Natural killer cell (primary cell): ENCODE measurements at regions not wholly inside any gene's neighbourhood (a gene's known extent, or its start where the extent isn't known, plus 50 kb on each side); places are given as distances from the start of the nearest gene placed in this dataset.

Source experiments
- ATAC-seq, 3 donors: fragments of 150-1000 bp in 2 of 3; fragments of 200-7000 bp in 1 of 3; cut with Tn5 transposase; 1 replicate in 1 of 3; 2 replicates in 2 of 3; pipeline ENCODE4 v1.10.0; 2021; ENCODE audit warnings: mild to moderate bottlenecking in 2 of 3, moderate library complexity in 2 of 3
- DNase-seq, 2 donors: peaks; one replicate each; pipeline versions ENCODE4 v3.0.0 to v3.0.0-alpha.2; 2013 to 2021; ENCODE audit warnings: mixed read lengths in 1 of 2
- H3K27ac ChIP-seq: one replicate; pipeline ENCODE4 v1.5.1; 2013; ENCODE audit warnings: mild to moderate bottlenecking, low read length
- H3K27me3 ChIP-seq: one replicate; pipeline ENCODE4 v1.6.1; 2013; ENCODE audit warnings: low read length; ENCODE audit not compliant: control insufficient read depth, insufficient read depth
- H3K36me3 ChIP-seq: one replicate; pipeline ENCODE4 v1.6.1; 2013; ENCODE audit warnings: low read length; ENCODE audit not compliant: control insufficient read depth, insufficient read depth
- H3K4me1 ChIP-seq: one replicate; pipeline ENCODE4 v1.6.1; 2013; ENCODE audit warnings: low read length; ENCODE audit not compliant: control insufficient read depth, insufficient read depth
- H3K4me3 ChIP-seq: one replicate; pipeline ENCODE4 v1.5.1; 2013; ENCODE audit warnings: low read length
- H3K9me3 ChIP-seq: one replicate; pipeline ENCODE4 v1.6.1; 2013; ENCODE audit warnings: low read length; ENCODE audit not compliant: control insufficient read depth, insufficient read depth
- H3K27ac Mint-ChIP-seq, 2 donors: one replicate each; pipeline ENCODE4 v1.8.0; 2022; ENCODE audit warnings: mild to moderate bottlenecking in 2 of 2, mixed read lengths in 2 of 2, moderate library complexity in 1 of 2
- H3K27me3 Mint-ChIP-seq, 2 donors: one replicate each; pipeline ENCODE4 v1.8.0; 2022; ENCODE audit warnings: low read depth in 2 of 2, mixed read lengths in 2 of 2
- H3K36me3 Mint-ChIP-seq: one replicate; pipeline ENCODE4 v1.8.0; 2022; ENCODE audit warnings: mixed read lengths
- H3K4me1 Mint-ChIP-seq, 2 donors: one replicate each; pipeline ENCODE4 v1.8.0; 2022; ENCODE audit warnings: mixed read lengths in 2 of 2
- H3K4me3 Mint-ChIP-seq: one replicate; pipeline ENCODE4 v1.8.0; 2022; ENCODE audit warnings: mild to moderate bottlenecking, moderate library complexity, mixed read lengths
- H3K9me3 Mint-ChIP-seq, 2 donors: one replicate each; pipeline ENCODE4 v1.8.0; 2022; ENCODE audit warnings: mixed read lengths in 2 of 2
- WGBS: methylation state at CpG from one replicate; pipeline ENCODE4 v1.1.7; 2013; ENCODE audit warnings: missing lambda C conversion rate; ENCODE audit not compliant: insufficient coverage; 5-methylcytosine and 5-hydroxymethylcytosine counted together
- intact Hi-C: fragments of 100-400 bp; cut with micrococcal nuclease; formaldehyde crosslinking; loops from one replicate; pipeline ENCODE4 v1.14.2; 2022
- TF ChIP-seq, protein P1 (sequence below): fragments of 200-600 bp; IDR thresholded peaks from one replicate; pipeline ENCODE4 v1.8.0; 2022; ENCODE audit warnings: antibody characterized with exemption

DNA sequence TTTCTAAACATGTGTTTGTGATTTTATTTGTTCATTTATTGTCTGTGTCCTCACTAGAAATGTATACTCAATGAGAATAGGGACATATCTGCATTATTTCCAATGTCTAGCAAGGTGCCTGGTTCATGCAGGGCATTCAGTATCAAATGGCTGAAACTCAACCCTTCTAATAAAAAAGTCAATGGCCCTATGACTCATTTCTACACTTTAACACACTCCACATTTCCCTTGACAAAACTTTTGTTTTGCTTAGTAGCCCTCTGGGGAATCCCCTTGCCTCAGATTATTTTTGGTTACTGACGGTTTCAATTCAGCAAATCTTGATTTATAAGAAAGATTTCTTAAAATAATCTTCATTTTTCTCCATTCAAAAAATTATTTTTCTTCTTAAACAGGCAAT, 206.0 kb upstream of the DMRTA1 start:
- 0% methylated on average over 1 of the region's 1 CpG for WGBS
- Histone ChIP-seq H3K4me3 (no peak overlapping the region), H3K4me1 (no peaks in the 10 kb centered on the region), H3K27me3 (no peaks in the 10 kb centered on the region), H3K36me3 (no peaks in the 10 kb centered on the region), H3K9me3 (no peaks in the 10 kb centered on the region), H3K27ac (no peak overlapping the region)
- Mint-ChIP-seq H3K36me3 (no peaks in the 10 kb centered on the region), H3K9me3 (no peaks in the 10 kb centered on the region), H3K4me1 (no peaks in the 10 kb centered on the region), H3K4me3 (no peak overlapping the region), H3K27me3 (peaks cover 0 to 3% of the 10 kb centered on the region in 2 donors), H3K27ac (no peak overlapping the region)
- TF ChIP-seq, protein P1, sequence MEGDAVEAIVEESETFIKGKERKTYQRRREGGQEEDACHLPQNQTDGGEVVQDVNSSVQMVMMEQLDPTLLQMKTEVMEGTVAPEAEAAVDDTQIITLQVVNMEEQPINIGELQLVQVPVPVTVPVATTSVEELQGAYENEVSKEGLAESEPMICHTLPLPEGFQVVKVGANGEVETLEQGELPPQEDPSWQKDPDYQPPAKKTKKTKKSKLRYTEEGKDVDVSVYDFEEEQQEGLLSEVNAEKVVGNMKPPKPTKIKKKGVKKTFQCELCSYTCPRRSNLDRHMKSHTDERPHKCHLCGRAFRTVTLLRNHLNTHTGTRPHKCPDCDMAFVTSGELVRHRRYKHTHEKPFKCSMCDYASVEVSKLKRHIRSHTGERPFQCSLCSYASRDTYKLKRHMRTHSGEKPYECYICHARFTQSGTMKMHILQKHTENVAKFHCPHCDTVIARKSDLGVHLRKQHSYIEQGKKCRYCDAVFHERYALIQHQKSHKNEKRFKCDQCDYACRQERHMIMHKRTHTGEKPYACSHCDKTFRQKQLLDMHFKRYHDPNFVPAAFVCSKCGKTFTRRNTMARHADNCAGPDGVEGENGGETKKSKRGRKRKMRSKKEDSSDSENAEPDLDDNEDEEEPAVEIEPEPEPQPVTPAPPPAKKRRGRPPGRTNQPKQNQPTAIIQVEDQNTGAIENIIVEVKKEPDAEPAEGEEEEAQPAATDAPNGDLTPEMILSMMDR = no peak
- ATAC-seq (no peak), DNase-seq (peak in 1 of 2 donors; percentile 14)
- intact Hi-C loops = loop anchor here (5.0 kb wide), 1 partner anchor 428 kb away; no protein-coding TSS in a partner anchor

DNA sequence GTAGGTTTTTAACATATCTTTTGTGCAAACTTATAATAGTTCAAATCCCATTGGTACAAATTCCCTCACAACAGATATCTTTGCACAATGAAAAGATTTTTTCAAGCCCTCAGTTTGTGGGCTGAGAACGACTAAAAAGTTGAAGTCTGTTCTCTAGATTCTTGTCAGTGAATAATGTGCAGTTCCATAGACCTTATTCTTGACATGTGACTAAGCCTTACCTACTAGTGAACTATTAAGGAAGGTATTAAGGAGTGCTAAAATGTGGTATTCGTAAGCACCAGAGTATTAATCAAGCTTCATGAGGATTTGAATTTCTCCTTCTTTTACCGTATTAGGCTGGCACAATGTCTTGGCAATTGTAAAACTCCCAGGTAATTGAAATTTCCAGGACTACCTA, 205.6 kb upstream of the DMRTA1 start:
- no peak overlapping the region for H3K27ac ChIP-seq

DNA sequence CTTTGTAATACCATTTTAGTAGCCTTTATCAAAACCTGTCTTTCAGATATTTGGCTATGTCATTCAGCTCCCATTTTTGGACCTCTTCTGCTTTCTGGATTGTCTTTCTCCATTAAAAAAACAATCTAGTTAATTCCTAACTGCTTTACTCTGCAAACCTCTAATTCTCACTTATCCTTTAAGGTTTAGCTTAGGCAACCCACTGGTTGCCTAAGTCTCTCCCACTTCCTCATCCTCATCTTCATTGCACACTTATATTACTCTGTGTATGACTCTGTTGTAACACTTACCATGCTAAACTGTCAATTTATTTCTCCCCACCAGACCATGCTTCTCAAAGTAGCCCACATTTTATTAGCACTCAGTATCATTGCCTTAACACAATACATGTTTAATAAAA, 205.0 kb upstream of the DMRTA1 start:
- TF ChIP-seq, protein P1 = no peak
- H3K9me3 Mint-ChIP-seq = no peaks in the 10 kb centered on the region
- H3K36me3 Mint-ChIP-seq = no peaks in the 10 kb centered on the region
- H3K4me3 ChIP-seq = no peak overlapping the region
- no peaks in the 10 kb centered on the region for H3K36me3 ChIP-seq
- no peak overlapping the region for H3K27ac Mint-ChIP-seq
- no peaks in the 10 kb centered on the region for H3K27me3 ChIP-seq
- H3K4me1 Mint-ChIP-seq = no peaks in the 10 kb centered on the region
- no peaks in the 10 kb centered on the region for H3K4me1 ChIP-seq
- no peak for DNase-seq
- H3K27ac ChIP-seq = no peak overlapping the region
- H3K4me3 Mint-ChIP-seq = no peak overlapping the region
- peaks cover 0 to 3% of the 10 kb centered on the region in 2 donors for H3K27me3 Mint-ChIP-seq
- ATAC-seq = no peak
- intact Hi-C loops = loop anchor here (5.0 kb wide), 1 partner anchor 429 kb away; no protein-coding TSS in a partner anchor
- no peaks in the 10 kb centered on the region for H3K9me3 ChIP-seq

More for the DNA sequence above, 205.6 kb upstream of the DMRTA1 start:
- H3K27me3 ChIP-seq = no peaks in the 10 kb centered on the region
- DNase-seq (no peak), ATAC-seq (no peak)
- no peak overlapping the region for H3K4me3 ChIP-seq
- Mint-ChIP-seq H3K27me3 (peaks cover 0 to 3% of the 10 kb centered on the region in 2 donors), H3K4me3 (no peak overlapping the region), H3K36me3 (no peaks in the 10 kb centered on the region), H3K27ac (no peak overlapping the region), H3K9me3 (no peaks in the 10 kb centered on the region), H3K4me1 (no peaks in the 10 kb centered on the region)
- 90% methylated on average over 2 of the region's 3 CpGs for whole genome bisulfite sequencing
- TF ChIP-seq, protein P1 = no peak
- intact Hi-C loops = loop anchor here (5.0 kb wide), 1 partner anchor 429 kb away; no protein-coding TSS in a partner anchor
- no peaks in the 10 kb centered on the region for H3K4me1 ChIP-seq
- no peaks in the 10 kb centered on the region for H3K9me3 ChIP-seq
- H3K36me3 ChIP-seq = no peaks in the 10 kb centered on the region
